ENCODE measurements at regions not wholly inside any gene's neighbourhood (a gene's known extent, or its start where the extent isn't known, plus 50 kb on each side); places are given as distances from the start of the nearest gene placed in this dataset.

GRCh38 chr9:25543806-25544205, 134.4 kb downstream of the TUSC1 start:
- no peaks in the 10 kb centered on the region for H3K27me3 ChIP-seq (ENCODE audit: control insufficient read depth, insufficient read depth)
- no peak overlapping the region for H3K4me3 ChIP-seq (ENCODE audit: low read length)
- ATAC-seq = no peak
- WGBS = 88% methylated on average over 7 of the region's 7 CpGs
- no peaks in the 10 kb centered on the region for H3K9me3 ChIP-seq (ENCODE audit: control insufficient read depth, low read length)
- no peaks in the 10 kb centered on the region for H3K4me1 ChIP-seq (ENCODE audit: control insufficient read depth, insufficient read depth, low read length)
- intact Hi-C loops (cut with DNase I) = no loop called here
- no peak for DNase-seq
- H3K27ac ChIP-seq (ENCODE audit: low read length) = no peak overlapping the region

- no peak for DNase-seq
- Histone ChIP-seq H3K27ac (ENCODE audit: low read length) (no peak overlapping the region), H3K4me3 (ENCODE audit: low read length) (no peak overlapping the region), H3K9me3 (ENCODE audit: control insufficient read depth, low read length) (no peaks in the 10 kb centered on the region), H3K27me3 (ENCODE audit: control insufficient read depth, insufficient read depth) (no peaks in the 10 kb centered on the region), H3K4me1 (ENCODE audit: control insufficient read depth, insufficient read depth, low read length) (no peaks in the 10 kb centered on the region)
- intact Hi-C loops (cut with DNase I) = no loop called here
- ATAC-seq = no peak
- 77% methylated on average over 8 of the region's 8 CpGs for WGBS
These were observed 135.9 kb downstream of the TUSC1 start for GRCh38 chr9:25542319-25542718.

- intact Hi-C loops (cut with DNase I) = no loop called here
- 73% methylated on average over 2 of the region's 2 CpGs for WGBS
- H3K27ac ChIP-seq (ENCODE audit: low read length) = no peak overlapping the region
- no peaks in the 10 kb centered on the region for H3K4me1 ChIP-seq (ENCODE audit: control insufficient read depth, insufficient read depth, low read length)
- ATAC-seq (no peak), DNase-seq (no peak)
- H3K4me3 ChIP-seq (ENCODE audit: low read length) = no peak overlapping the region
- no peaks in the 10 kb centered on the region for H3K9me3 ChIP-seq (ENCODE audit: control insufficient read depth, low read length)
- no peaks in the 10 kb centered on the region for H3K27me3 ChIP-seq (ENCODE audit: control insufficient read depth, insufficient read depth)
These were observed 140.4 kb downstream of the TUSC1 start for GRCh38 chr9:25537808-25538207.

GRCh38 chr9:25519286-25519685, 159.0 kb downstream of the TUSC1 start:
- ATAC-seq = no peak
- 81% methylated on average over 2 of the region's 2 CpGs for WGBS
- Histone ChIP-seq H3K4me1 (ENCODE audit: control insufficient read depth, insufficient read depth, low read length) (no peaks in the 10 kb centered on the region), H3K4me3 (ENCODE audit: low read length) (no peak overlapping the region), H3K27me3 (ENCODE audit: control insufficient read depth, insufficient read depth) (no peaks in the 10 kb centered on the region), H3K9me3 (ENCODE audit: control insufficient read depth, low read length) (no peaks in the 10 kb centered on the region), H3K27ac (ENCODE audit: low read length) (no peak overlapping the region)
- no peak for DNase-seq
- intact Hi-C loops (cut with DNase I) = no loop called here

- Histone ChIP-seq H3K27ac (ENCODE audit: low read length) (no peak overlapping the region), H3K4me3 (ENCODE audit: low read length) (no peak overlapping the region), H3K4me1 (ENCODE audit: control insufficient read depth, insufficient read depth, low read length) (no peaks in the 10 kb centered on the region), H3K27me3 (ENCODE audit: control insufficient read depth, insufficient read depth) (no peaks in the 10 kb centered on the region), H3K9me3 (ENCODE audit: control insufficient read depth, low read length) (no peaks in the 10 kb centered on the region)
- 71% methylated on average over 2 of the region's 2 CpGs for WGBS
- no peak for DNase-seq
- no peak for ATAC-seq
- intact Hi-C loops (cut with DNase I) = no loop called here
These were observed 160.5 kb downstream of the TUSC1 start for GRCh38 chr9:25517701-25518100.

GRCh38 chr9:25513509-25514033, 164.7 kb downstream of the TUSC1 start:
- DNase-seq (no peak), ATAC-seq (no peak)
- Histone ChIP-seq H3K4me3 (ENCODE audit: low read length) (no peak overlapping the region), H3K9me3 (ENCODE audit: control insufficient read depth, low read length) (no peaks in the 10 kb centered on the region), H3K27me3 (ENCODE audit: control insufficient read depth, insufficient read depth) (no peaks in the 10 kb centered on the region), H3K4me1 (ENCODE audit: control insufficient read depth, insufficient read depth, low read length) (no peaks in the 10 kb centered on the region), H3K27ac (ENCODE audit: low read length) (no peak overlapping the region)
- intact Hi-C loops (cut with DNase I) = no loop called here
- WGBS = 58% methylated on average over 3 of the region's 3 CpGs

- no peak for DNase-seq
- Histone ChIP-seq H3K27ac (ENCODE audit: low read length) (no peak overlapping the region), H3K4me3 (ENCODE audit: low read length) (no peak overlapping the region), H3K9me3 (ENCODE audit: control insufficient read depth, low read length) (peaks cover 1% of the 10 kb centered on the region), H3K4me1 (ENCODE audit: control insufficient read depth, insufficient read depth, low read length) (no peaks in the 10 kb centered on the region), H3K27me3 (ENCODE audit: control insufficient read depth, insufficient read depth) (no peaks in the 10 kb centered on the region)
- 44% methylated on average over 1 of the region's 1 CpG for WGBS
- intact Hi-C loops (cut with DNase I) = no loop called here
- ATAC-seq = no peak
These were observed 172.6 kb downstream of the TUSC1 start for GRCh38 chr9:25505644-25506043.

- 45% methylated on average over 1 of the region's 1 CpG for WGBS
- intact Hi-C loops (cut with DNase I) = no loop called here
- Histone ChIP-seq H3K27me3 (ENCODE audit: control insufficient read depth, insufficient read depth) (no peaks in the 10 kb centered on the region), H3K9me3 (ENCODE audit: control insufficient read depth, low read length) (no peaks in the 10 kb centered on the region), H3K4me1 (ENCODE audit: control insufficient read depth, insufficient read depth, low read length) (no peaks in the 10 kb centered on the region), H3K27ac (ENCODE audit: low read length) (no peak overlapping the region), H3K4me3 (ENCODE audit: low read length) (no peak overlapping the region)
- DNase-seq = no peak
- no peak for ATAC-seq
These were observed 196.9 kb downstream of the TUSC1 start for GRCh38 chr9:25481372-25481771.

GRCh38 chr9:25480696-25481095, 197.5 kb downstream of the TUSC1 start:
- H3K27me3 ChIP-seq (ENCODE audit: control insufficient read depth, insufficient read depth) = no peaks in the 10 kb centered on the region
- ATAC-seq = no peak
- no peaks in the 10 kb centered on the region for H3K9me3 ChIP-seq (ENCODE audit: control insufficient read depth, low read length)
- DNase-seq = no peak
- no peak overlapping the region for H3K4me3 ChIP-seq (ENCODE audit: low read length)
- intact Hi-C loops (cut with DNase I) = no loop called here
- no peaks in the 10 kb centered on the region for H3K4me1 ChIP-seq (ENCODE audit: control insufficient read depth, insufficient read depth, low read length)
- H3K27ac ChIP-seq (ENCODE audit: low read length) = no peak overlapping the region

GRCh38 chr9:25472681-25473080, 205.6 kb downstream of the TUSC1 start:
- WGBS = 52% methylated on average over 2 of the region's 2 CpGs
- Histone ChIP-seq H3K4me3 (ENCODE audit: low read length) (no peak overlapping the region), H3K9me3 (ENCODE audit: control insufficient read depth, low read length) (no peaks in the 10 kb centered on the region), H3K27ac (ENCODE audit: low read length) (no peak overlapping the region), H3K4me1 (ENCODE audit: control insufficient read depth, insufficient read depth, low read length) (no peaks in the 10 kb centered on the region), H3K27me3 (ENCODE audit: control insufficient read depth, insufficient read depth) (no peaks in the 10 kb centered on the region)
- DNase-seq (no peak), ATAC-seq (no peak)
- intact Hi-C loops (cut with DNase I) = no loop called here

- Histone ChIP-seq H3K9me3 (ENCODE audit: control insufficient read depth, low read length) (no peaks in the 10 kb centered on the region), H3K4me1 (ENCODE audit: control insufficient read depth, insufficient read depth, low read length) (no peaks in the 10 kb centered on the region), H3K27ac (ENCODE audit: low read length) (no peak overlapping the region), H3K27me3 (ENCODE audit: control insufficient read depth, insufficient read depth) (no peaks in the 10 kb centered on the region), H3K4me3 (ENCODE audit: low read length) (no peak overlapping the region)
- DNase-seq (no peak), ATAC-seq (no peak)
- intact Hi-C loops (cut with DNase I) = no loop called here
- 82% methylated on average over 4 of the region's 4 CpGs for WGBS
These were observed 206.1 kb downstream of the TUSC1 start for GRCh38 chr9:25472085-25472607.

GRCh38 chr9:25461416-25461815, 216.8 kb downstream of the TUSC1 start:
- Histone ChIP-seq H3K27ac (ENCODE audit: low read length) (no peak overlapping the region), H3K27me3 (ENCODE audit: control insufficient read depth, insufficient read depth) (no peaks in the 10 kb centered on the region), H3K4me1 (ENCODE audit: control insufficient read depth, insufficient read depth, low read length) (no peaks in the 10 kb centered on the region), H3K4me3 (ENCODE audit: low read length) (no peak overlapping the region), H3K9me3 (ENCODE audit: control insufficient read depth, low read length) (no peaks in the 10 kb centered on the region)
- intact Hi-C loops (cut with DNase I) = no loop called here
- DNase-seq = no peak
- no peak for ATAC-seq

Measured in right cardiac atrium (tissue), 5 donors.